Anterior cingulate cortex (tissue), 58 donors: ENCODE measurements at regions not wholly inside any gene's neighbourhood (a gene's known extent, or its start where the extent isn't known, plus 50 kb on each side); places are given as distances from the start of the nearest gene placed in this dataset.

Experiments
- DNase-seq, 58 donors: peaks; one replicate each; lab custom pipeline; 2025; lab: John Stamatoyannopoulos, UW

GRCh38 chr6:19107468-19107867, 720.3 kb downstream of the RNF144B start:
- DNase-seq, result no peak

GRCh38 chr6:19121521-19121920, 715.6 kb upstream of the ID4 start:
- no peak for DNase-seq

- DNase-seq, result no peak
These were observed 710.1 kb upstream of the ID4 start for GRCh38 chr6:19127081-19127480.

DNA sequence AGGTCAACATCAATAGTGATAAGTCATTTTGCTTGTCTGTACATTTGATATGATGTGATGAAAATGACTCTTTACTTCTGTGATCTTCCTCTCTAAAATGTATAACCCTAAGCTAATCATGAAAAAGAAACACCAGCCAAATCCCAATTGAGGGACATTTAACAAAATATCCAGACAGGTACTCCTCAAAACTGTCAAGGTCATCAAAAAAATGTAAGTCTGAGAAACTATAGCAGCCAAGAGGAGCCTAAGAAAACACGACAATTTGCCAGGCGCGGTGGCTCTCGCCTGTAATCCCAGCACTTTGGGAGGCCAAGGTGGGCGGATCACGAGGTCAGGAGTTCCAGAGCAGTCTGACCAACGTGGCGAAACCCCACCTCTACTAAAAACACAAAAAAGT, 708.5 kb upstream of the ID4 start:
- DNase-seq, result no peak

DNA sequence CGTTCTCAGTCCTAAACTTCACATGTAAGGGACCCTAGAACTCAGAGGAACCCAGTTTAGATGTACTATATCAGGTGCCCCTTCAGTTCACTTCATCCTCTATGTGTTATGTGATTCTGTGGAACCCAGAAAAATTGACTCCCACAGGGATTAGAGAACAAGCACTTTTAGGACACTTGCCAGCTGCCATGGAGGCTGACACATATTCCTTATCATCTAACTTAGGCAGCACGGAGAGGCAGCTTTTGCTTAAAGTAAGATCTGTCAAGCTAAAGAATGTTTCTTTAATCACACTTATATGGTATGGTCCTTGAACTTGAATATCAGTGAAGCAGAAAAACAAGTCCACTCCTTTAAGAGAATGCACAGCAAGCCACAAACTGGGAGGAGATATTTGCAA, 701.5 kb upstream of the ID4 start:
- DNase-seq, result no peak

- DNase-seq, result no peak
These were observed 699.7 kb upstream of the ID4 start for GRCh38 chr6:19137505-19137904.

GRCh38 chr6:19142275-19142674, 694.9 kb upstream of the ID4 start:
- DNase-seq, result peak in 20 of 58 donors; percentile 0 to 56 (median 6)

DNA sequence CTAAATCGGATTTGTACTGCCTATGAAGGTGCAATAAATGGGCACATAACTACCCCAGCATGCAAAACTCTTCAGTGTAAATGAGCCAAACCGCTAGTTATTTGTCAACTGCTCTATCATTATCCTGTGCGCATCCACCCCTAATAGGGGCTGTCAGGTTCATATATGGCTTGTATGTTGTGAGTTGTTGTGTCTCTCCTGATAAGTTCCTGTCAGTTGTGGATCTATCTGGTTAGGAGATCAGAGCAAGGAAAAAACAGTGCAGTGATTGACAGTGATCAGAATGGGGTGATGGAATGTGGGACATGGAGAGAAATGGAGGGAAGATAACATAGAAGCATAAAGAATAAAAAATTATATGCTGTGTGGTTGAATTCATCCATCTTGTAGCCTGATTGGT, 686.9 kb upstream of the ID4 start:
- no peak for DNase-seq

GRCh38 chr6:19153270-19153980, 683.7 kb upstream of the ID4 start:
- no peak for DNase-seq

GRCh38 chr6:19153981-19154295, 683.2 kb upstream of the ID4 start:
- no peak for DNase-seq

GRCh38 chr6:19156443-19156842, 680.7 kb upstream of the ID4 start:
- DNase-seq, result no peak

GRCh38 chr6:19157486-19157885, 679.7 kb upstream of the ID4 start:
- DNase-seq, result no peak

GRCh38 chr6:19158586-19158985, 678.6 kb upstream of the ID4 start:
- DNase-seq, result no peak

GRCh38 chr6:19159089-19159488, 678.1 kb upstream of the ID4 start:
- DNase-seq, result no peak

- no peak for DNase-seq
These were observed 677.6 kb upstream of the ID4 start for GRCh38 chr6:19159561-19159960.

GRCh38 chr6:19160081-19160730, 677.0 kb upstream of the ID4 start:
- DNase-seq, result no peak

GRCh38 chr6:19167251-19167650, 669.9 kb upstream of the ID4 start:
- no peak for DNase-seq

GRCh38 chr6:19169366-19169765, 667.8 kb upstream of the ID4 start:
- no peak for DNase-seq

DNA sequence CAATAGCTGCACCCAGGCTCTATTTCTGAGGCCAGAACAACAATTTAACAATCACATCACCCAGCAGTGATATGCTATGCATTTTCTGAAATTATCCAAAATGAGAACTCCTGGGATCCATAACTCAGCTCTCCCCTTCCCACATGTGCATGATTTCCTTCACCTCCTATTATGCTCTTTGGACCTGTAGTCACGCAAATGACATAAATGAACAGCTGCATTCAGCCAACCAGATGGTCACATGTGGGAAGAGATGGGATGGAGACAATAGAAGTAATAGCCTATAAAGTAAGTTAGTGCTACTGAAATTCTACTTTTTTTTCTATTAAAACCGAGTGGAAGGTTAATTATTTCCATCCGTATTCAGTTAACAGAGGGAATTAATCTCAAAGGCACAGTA, 662.1 kb upstream of the ID4 start:
- no peak for DNase-seq

DNA sequence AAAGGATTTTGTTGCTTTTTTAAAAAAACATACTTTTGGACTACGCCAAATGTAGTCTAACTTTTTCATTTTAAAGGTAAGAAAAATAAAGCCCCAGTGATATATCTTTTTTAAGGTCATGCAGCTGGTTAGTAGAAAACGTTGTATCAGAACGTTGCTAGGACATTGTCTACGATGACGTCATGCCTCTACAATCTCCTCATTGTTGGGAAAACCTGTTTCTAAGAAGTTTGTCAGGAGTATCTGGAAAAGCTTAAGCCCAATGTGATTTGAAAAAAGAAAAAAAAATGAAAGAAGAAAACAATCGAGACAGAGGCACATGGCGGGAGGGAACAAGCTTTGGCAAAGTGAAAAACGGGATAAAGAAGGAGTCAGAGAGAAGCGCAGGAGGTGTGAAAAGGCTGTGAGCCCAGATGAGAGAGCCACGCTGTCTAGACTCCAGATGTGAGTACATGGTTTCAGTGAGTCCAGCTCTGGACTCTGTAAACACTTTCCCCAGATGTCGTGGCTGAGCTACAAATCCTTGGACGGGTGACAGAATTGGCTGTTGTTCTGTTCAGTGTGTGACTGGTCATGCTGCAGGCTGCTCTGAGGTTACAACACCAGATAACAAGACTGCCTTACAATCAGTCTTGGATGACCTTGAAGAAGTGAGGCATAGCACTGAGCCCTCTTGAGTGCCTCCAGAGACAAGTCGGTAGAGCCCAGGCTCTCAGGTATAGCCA, 656.7 kb upstream of the ID4 start:
- peak in 19 of 58 donors; percentile 0 to 50 (median 3) for DNase-seq

- DNase-seq, result no peak
These were observed 656.0 kb upstream of the ID4 start for GRCh38 chr6:19181211-19181610.

- no peak for DNase-seq
These were observed 643.5 kb upstream of the ID4 start for GRCh38 chr6:19193624-19194023.
